ENCODE measurements at regions not wholly inside any gene's neighbourhood (a gene's known extent, or its start where the extent isn't known, plus 50 kb on each side); places are given as distances from the start of the nearest gene placed in this dataset.

DNA sequence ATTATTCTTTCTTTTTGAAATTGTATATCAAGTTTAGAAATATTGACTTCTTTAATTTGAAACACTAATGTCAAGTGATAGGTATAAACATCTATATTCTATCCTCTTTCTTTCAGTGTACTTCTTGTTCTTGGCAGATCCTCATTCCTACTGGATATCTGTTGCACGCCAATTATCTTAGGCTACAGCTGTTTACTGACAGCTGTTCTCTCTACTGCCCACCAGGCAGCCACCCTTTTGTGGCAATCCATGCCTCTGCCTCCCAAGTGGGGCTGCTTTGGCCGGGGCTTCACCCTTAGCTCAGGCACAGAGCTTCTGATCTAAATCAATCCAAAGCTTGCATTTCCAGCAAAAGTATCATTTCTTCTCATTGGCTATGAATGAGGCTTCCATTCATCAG is 50.6 kb upstream of the ITSN2 start:
- TF ChIP-seq CTCF (IDR thresholded peaks at IDR 0.05) = no peak
- TF ChIP-seq POLR2A (IDR thresholded peaks at IDR 0.05) = no peak
- DNase-seq = no peak
- H3K4me1 ChIP-seq = no peaks in the 10 kb centered on the region
- H3K36me3 ChIP-seq = no peaks in the 10 kb centered on the region
- intact Hi-C loops (cut with DNase I; ENCODE audit: low total_unique reads) = no loop called here
- H3K4me3 ChIP-seq = no peak overlapping the region
- no peaks in the 10 kb centered on the region for H3K9me3 ChIP-seq
- H3K27ac ChIP-seq = no peak overlapping the region
- H3K27me3 ChIP-seq = no peaks in the 10 kb centered on the region

DNA sequence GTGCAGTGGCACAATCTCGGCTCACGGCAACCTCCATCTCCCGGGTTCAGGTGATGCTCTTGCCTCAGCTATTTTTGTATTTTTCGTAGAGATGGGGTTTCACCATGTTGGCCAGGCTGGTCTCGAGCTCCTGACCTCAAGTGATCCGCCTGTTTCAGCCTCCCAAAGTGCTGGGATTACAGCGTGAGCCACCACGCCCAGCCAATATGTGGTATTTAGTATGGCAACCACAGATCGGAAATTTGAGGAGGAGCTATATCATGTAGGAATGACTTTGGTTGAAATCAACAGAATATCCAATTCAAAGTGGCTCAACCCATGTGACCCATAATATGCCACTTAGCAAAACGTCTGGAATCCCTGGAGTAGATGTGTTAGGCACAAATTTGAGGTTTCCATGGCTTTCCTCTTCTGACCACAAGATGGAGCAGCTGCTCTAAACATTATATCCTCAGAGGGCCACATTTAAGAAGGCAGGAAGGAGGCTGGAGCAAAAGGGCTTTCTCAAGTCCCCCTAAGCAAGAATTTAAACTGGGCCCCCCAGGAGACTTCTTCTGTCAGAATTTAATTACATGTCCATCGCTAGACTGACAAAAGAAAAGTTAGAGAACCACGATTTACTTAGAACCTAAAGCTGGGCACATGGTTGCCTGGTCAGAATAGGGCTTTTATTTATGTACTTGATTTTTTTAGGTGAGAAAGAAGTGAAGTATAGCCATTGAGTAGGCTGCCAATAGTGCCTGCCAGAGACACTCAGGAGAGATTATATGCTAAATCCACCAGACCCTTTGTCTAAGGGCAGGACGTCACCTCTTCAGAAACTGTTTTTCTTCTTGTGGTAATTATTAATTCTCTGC is 49.6 kb upstream of the ITSN2 start:
- Histone ChIP-seq H3K4me3 (no peak overlapping the region), H3K4me1 (no peaks in the 10 kb centered on the region), H3K27ac (no peak overlapping the region), H3K9me3 (no peaks in the 10 kb centered on the region), H3K36me3 (no peaks in the 10 kb centered on the region), H3K27me3 (no peaks in the 10 kb centered on the region)
- peak in 1 of 2 donors; percentile 52 for DNase-seq
- intact Hi-C loops (cut with DNase I; ENCODE audit: low total_unique reads) = loop anchor here (5.0 kb wide), 1 partner anchor 417 kb away; no protein-coding TSS in a partner anchor
- TF ChIP-seq CTCF (IDR thresholded peaks at IDR 0.05) = peak; percentile 80 to 92 (median 84)
- no peak for TF ChIP-seq POLR2A (IDR thresholded peaks at IDR 0.05)

All from uterus (tissue), 3 donors.